ENCODE measurements at regions not wholly inside any gene's neighbourhood (a gene's known extent, or its start where the extent isn't known, plus 50 kb on each side); places are given as distances from the start of the nearest gene placed in this dataset.

DNA sequence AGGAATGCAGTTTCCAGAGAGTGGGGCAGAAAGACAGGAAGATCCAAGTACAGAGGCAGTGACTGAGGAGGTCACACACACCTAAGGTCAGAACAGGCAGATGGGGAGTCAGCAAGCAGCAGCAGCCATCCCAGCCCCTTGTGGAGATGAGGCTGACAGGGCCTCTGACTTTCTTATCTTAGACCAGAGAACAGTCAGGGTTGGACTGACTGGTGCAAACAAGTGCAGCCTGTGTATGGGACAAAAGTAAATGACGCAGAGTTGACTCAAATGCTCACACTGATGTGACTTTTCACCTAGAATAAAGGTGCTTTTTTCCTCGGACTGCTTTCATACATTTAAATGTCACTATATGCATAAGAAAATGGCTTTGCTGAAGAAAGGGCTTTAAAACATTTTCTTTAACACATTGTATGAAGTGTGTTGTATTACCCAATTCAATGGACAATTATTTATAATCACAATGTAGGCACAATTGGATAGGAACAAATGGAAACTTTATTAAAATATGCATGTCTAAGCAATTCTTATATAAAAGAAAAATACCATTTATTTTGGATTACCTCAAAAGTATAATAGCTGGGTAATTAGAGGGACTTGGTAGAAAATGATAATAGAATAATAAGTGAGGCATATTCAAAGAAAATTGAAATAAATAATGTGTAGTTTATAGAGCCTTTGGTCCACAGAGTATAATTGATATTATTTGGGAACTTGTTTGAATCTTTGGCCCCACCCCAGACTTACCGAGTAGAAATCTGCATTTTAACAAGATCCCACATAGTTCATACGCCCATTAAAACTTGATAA, 1321.5 kb upstream of the CELF4 start:
- TF ChIP-seq EP300 (IDR thresholded peaks at IDR 0.05): no peak
- TF ChIP-seq, protein P1, sequence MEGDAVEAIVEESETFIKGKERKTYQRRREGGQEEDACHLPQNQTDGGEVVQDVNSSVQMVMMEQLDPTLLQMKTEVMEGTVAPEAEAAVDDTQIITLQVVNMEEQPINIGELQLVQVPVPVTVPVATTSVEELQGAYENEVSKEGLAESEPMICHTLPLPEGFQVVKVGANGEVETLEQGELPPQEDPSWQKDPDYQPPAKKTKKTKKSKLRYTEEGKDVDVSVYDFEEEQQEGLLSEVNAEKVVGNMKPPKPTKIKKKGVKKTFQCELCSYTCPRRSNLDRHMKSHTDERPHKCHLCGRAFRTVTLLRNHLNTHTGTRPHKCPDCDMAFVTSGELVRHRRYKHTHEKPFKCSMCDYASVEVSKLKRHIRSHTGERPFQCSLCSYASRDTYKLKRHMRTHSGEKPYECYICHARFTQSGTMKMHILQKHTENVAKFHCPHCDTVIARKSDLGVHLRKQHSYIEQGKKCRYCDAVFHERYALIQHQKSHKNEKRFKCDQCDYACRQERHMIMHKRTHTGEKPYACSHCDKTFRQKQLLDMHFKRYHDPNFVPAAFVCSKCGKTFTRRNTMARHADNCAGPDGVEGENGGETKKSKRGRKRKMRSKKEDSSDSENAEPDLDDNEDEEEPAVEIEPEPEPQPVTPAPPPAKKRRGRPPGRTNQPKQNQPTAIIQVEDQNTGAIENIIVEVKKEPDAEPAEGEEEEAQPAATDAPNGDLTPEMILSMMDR (IDR thresholded peaks at IDR 0.05): no peak
- TF ChIP-seq POLR2A (IDR thresholded peaks at IDR 0.05): no peak
- no peak for TF ChIP-seq POLR2AphosphoS5 (IDR thresholded peaks at IDR 0.05)
